GM21576 (cell line): ENCODE measurements at regions not wholly inside any gene's neighbourhood (a gene's known extent, or its start where the extent isn't known, plus 50 kb on each side); places are given as distances from the start of the nearest gene placed in this dataset.
"Not testable (repeated sequence)": the region's sequence is repeated elsewhere in the genome, so short reads cannot be mapped to it uniquely, and the experiment has no call there.

Experiments
- ATAC-seq: cut with Tn5 transposase; IDR thresholded peaks from one replicate; pipeline ENCODE4 v1.9.1; 2021; ENCODE audit warnings: mild to moderate bottlenecking, moderate library complexity; ENCODE audit not compliant: unreplicated experiment

- ATAC-seq, result no peak
These were observed 173.6 kb downstream of the IRF8 start for GRCh38 chr16:86072328-86073102.

GRCh38 chr16:86073103-86073625 lies 174.2 kb downstream of the IRF8 start:
- no peak for ATAC-seq

- no peak for ATAC-seq
These were observed 175.0 kb downstream of the IRF8 start for GRCh38 chr16:86073763-86074493.

- ATAC-seq, result no peak
These were observed 175.9 kb downstream of the IRF8 start for GRCh38 chr16:86074651-86075487.

GRCh38 chr16:86075488-86075785 lies 176.5 kb downstream of the IRF8 start:
- no peak for ATAC-seq

GRCh38 chr16:86075839-86076440 lies 177.0 kb downstream of the IRF8 start:
- no peak for ATAC-seq

- ATAC-seq, result no peak
These were observed 177.6 kb downstream of the IRF8 start for GRCh38 chr16:86076606-86077005.

- no peak for ATAC-seq
These were observed 178.4 kb downstream of the IRF8 start for GRCh38 chr16:86077243-86077940.

GRCh38 chr16:86078121-86078600 lies 179.2 kb downstream of the IRF8 start:
- ATAC-seq, result no peak

- ATAC-seq, result not testable (repeated sequence)
These were observed 179.7 kb downstream of the IRF8 start for GRCh38 chr16:86078711-86079110.

- no peak for ATAC-seq
These were observed 180.4 kb downstream of the IRF8 start for GRCh38 chr16:86079255-86079885.

GRCh38 chr16:86080131-86080875 lies 181.3 kb downstream of the IRF8 start:
- ATAC-seq, result no peak

GRCh38 chr16:86080982-86081381 lies 182.0 kb downstream of the IRF8 start:
- no peak for ATAC-seq

- no peak for ATAC-seq
These were observed 183.6 kb downstream of the IRF8 start for GRCh38 chr16:86082418-86083030.

- no peak for ATAC-seq
These were observed 184.5 kb downstream of the IRF8 start for GRCh38 chr16:86083382-86084002.

GRCh38 chr16:86085161-86085611 lies 186.2 kb downstream of the IRF8 start:
- no peak for ATAC-seq

- ATAC-seq, result no peak
These were observed 186.8 kb downstream of the IRF8 start for GRCh38 chr16:86085795-86086194.

- ATAC-seq, result no peak
These were observed 187.5 kb downstream of the IRF8 start for GRCh38 chr16:86086471-86086870.
